ENCODE measurements at regions not wholly inside any gene's neighbourhood (a gene's known extent, or its start where the extent isn't known, plus 50 kb on each side); places are given as distances from the start of the nearest gene placed in this dataset.

DNA sequence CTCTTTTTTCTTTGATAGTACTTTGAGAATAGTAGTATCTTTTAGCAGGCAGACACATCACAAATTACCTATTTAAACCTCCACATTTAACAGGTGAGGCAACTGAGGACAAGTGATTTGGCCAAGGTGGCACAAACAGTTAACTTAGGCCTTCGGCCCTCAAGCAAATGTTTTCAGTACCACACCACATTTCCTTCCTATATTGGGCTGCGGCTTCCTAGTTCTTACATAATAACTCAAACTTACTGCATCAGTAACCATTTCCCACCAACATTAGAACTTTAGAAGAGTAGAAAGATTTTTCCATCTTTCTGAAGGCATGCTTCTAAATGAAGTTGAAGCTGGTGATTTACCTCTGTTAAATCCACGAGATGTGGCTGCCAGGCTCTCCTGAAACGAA is 63.2 kb upstream of the SLC4A4 start:
- H3K9me3 ChIP-seq (ENCODE audit: control insufficient read depth, insufficient read depth, low read length): no peaks in the 10 kb centered on the region
- no peak overlapping the region for H3K4me3 ChIP-seq (ENCODE audit: low read depth, low read length)
- no peaks in the 10 kb centered on the region for H3K27me3 ChIP-seq (ENCODE audit: control insufficient read depth, insufficient read depth, low read length)
- no peaks in the 10 kb centered on the region for H3K36me3 ChIP-seq (ENCODE audit: control insufficient read depth, insufficient read depth, low read length)
- no peaks in the 10 kb centered on the region for H3K4me1 ChIP-seq (ENCODE audit: control insufficient read depth, insufficient read depth, low read length)
- no peak overlapping the region for H3K9ac ChIP-seq (ENCODE audit: low read depth, low read length)
- no peak overlapping the region for H3K27ac ChIP-seq (ENCODE audit: low read depth, low read length)

GRCh38 chr4:71277353-71277752 is 61.5 kb upstream of the SLC4A4 start:
- H3K27ac ChIP-seq (ENCODE audit: low read depth, low read length): no peak overlapping the region
- no peaks in the 10 kb centered on the region for H3K36me3 ChIP-seq (ENCODE audit: control insufficient read depth, insufficient read depth, low read length)
- H3K4me1 ChIP-seq (ENCODE audit: control insufficient read depth, insufficient read depth, low read length): no peaks in the 10 kb centered on the region
- no peaks in the 10 kb centered on the region for H3K27me3 ChIP-seq (ENCODE audit: control insufficient read depth, insufficient read depth, low read length)
- no peak overlapping the region for H3K4me3 ChIP-seq (ENCODE audit: low read depth, low read length)
- H3K9ac ChIP-seq (ENCODE audit: low read depth, low read length): no peak overlapping the region
- H3K9me3 ChIP-seq (ENCODE audit: control insufficient read depth, insufficient read depth, low read length): no peaks in the 10 kb centered on the region

GRCh38 chr4:71283642-71284257 is 55.1 kb upstream of the SLC4A4 start:
- no peaks in the 10 kb centered on the region for H3K4me1 ChIP-seq (ENCODE audit: control insufficient read depth, insufficient read depth, low read length)
- no peaks in the 10 kb centered on the region for H3K36me3 ChIP-seq (ENCODE audit: control insufficient read depth, insufficient read depth, low read length)
- no peak overlapping the region for H3K4me3 ChIP-seq (ENCODE audit: low read depth, low read length)
- H3K27ac ChIP-seq (ENCODE audit: low read depth, low read length): no peak overlapping the region
- H3K9me3 ChIP-seq (ENCODE audit: control insufficient read depth, insufficient read depth, low read length): no peaks in the 10 kb centered on the region
- no peak overlapping the region for H3K9ac ChIP-seq (ENCODE audit: low read depth, low read length)
- H3K27me3 ChIP-seq (ENCODE audit: control insufficient read depth, insufficient read depth, low read length): no peaks in the 10 kb centered on the region

DNA sequence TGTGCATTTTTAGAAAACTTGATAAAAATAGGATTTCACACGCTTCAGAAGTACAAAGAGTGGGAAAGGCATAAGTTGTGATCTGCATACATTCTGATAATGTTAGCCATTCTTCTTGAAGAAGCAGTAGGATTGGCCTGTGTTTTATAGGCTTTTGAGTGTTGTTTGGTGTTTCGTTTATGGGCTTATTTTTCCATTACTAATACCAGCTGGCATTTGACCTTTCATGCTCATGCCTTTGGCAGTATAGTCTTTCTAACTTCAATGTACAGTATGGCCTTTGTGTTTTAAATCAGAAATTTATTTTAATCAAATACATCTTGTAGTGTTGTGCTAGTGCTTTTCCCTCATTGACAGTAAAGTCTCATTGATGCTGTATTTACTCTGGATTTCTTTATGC is 51.5 kb upstream of the SLC4A4 start:
- no peak overlapping the region for H3K9ac ChIP-seq (ENCODE audit: low read depth, low read length)
- H3K27ac ChIP-seq (ENCODE audit: low read depth, low read length): no peak overlapping the region
- no peaks in the 10 kb centered on the region for H3K4me1 ChIP-seq (ENCODE audit: control insufficient read depth, insufficient read depth, low read length)
- no peaks in the 10 kb centered on the region for H3K9me3 ChIP-seq (ENCODE audit: control insufficient read depth, insufficient read depth, low read length)
- no peak overlapping the region for H3K4me3 ChIP-seq (ENCODE audit: low read depth, low read length)
- H3K27me3 ChIP-seq (ENCODE audit: control insufficient read depth, insufficient read depth, low read length): no peaks in the 10 kb centered on the region
- no peaks in the 10 kb centered on the region for H3K36me3 ChIP-seq (ENCODE audit: control insufficient read depth, insufficient read depth, low read length)

DNA sequence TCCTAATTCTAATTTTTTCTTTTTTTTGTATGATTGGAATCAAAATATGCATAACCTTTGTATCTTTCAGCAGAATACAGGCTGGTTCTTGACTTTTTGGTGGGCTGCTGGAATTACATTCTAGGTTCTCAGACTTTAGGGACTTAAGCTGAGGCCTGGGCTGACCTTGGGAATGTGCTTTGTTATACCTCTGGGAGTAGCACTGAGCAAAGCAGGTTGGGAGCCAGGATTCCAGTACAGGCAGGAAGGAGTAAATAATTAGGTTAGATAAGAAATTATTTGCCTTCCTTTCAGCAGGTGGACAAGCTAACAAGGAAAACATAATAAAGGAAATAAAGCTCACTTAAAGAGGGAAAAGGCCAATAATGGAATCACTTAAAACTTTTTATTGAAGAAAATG is 49.9 kb upstream of the SLC4A4 start:
- Histone ChIP-seq H3K9me3 (ENCODE audit: control insufficient read depth, insufficient read depth, low read length) (no peaks in the 10 kb centered on the region), H3K27ac (ENCODE audit: low read depth, low read length) (no peak overlapping the region), H3K4me1 (ENCODE audit: control insufficient read depth, insufficient read depth, low read length) (no peaks in the 10 kb centered on the region), H3K4me3 (ENCODE audit: low read depth, low read length) (no peak overlapping the region), H3K9ac (ENCODE audit: low read depth, low read length) (no peak overlapping the region), H3K27me3 (ENCODE audit: control insufficient read depth, insufficient read depth, low read length) (no peaks in the 10 kb centered on the region), H3K36me3 (ENCODE audit: control insufficient read depth, insufficient read depth, low read length) (no peaks in the 10 kb centered on the region)

Measured in HUES48 (cell line).